ENCODE measurements at regions not wholly inside any gene's neighbourhood (a gene's known extent, or its start where the extent isn't known, plus 50 kb on each side); places are given as distances from the start of the nearest gene placed in this dataset.

DNA sequence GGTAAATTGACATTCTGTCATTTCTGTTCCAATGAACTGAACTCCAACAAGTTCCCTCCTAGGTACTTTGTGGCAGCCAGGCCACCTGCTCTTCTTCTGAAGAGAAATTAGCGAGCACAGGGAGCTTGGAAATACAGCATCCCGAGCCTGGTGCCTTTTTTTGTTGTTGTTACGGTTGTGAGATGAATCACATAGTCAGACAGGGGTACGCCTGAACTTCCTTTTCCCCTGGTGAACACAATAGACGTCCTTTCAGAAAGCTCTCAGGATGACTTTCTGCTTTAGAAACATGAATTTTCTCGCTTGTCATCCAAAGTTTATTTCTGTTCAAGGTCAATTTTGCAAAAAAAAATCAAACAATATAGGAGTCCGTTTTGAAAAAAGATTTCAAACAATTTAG lies 53.9 kb upstream of the XYLT1 start:
- TF ChIP-seq CREM (CRISPR knock-in tag; IDR thresholded peaks at IDR 0.05) (no peak), FOXJ3 (CRISPR knock-in tag; IDR thresholded peaks at IDR 0.05; ENCODE audit: borderline replicate concordance) (no peak), ZBTB21 (CRISPR knock-in tag; IDR thresholded peaks at IDR 0.05; ENCODE audit: borderline replicate concordance) (no peak)
- TF ChIP-seq, protein P1, sequence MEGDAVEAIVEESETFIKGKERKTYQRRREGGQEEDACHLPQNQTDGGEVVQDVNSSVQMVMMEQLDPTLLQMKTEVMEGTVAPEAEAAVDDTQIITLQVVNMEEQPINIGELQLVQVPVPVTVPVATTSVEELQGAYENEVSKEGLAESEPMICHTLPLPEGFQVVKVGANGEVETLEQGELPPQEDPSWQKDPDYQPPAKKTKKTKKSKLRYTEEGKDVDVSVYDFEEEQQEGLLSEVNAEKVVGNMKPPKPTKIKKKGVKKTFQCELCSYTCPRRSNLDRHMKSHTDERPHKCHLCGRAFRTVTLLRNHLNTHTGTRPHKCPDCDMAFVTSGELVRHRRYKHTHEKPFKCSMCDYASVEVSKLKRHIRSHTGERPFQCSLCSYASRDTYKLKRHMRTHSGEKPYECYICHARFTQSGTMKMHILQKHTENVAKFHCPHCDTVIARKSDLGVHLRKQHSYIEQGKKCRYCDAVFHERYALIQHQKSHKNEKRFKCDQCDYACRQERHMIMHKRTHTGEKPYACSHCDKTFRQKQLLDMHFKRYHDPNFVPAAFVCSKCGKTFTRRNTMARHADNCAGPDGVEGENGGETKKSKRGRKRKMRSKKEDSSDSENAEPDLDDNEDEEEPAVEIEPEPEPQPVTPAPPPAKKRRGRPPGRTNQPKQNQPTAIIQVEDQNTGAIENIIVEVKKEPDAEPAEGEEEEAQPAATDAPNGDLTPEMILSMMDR (IDR thresholded peaks at IDR 0.05) = no peak
- TF ChIP-seq, protein P2, sequence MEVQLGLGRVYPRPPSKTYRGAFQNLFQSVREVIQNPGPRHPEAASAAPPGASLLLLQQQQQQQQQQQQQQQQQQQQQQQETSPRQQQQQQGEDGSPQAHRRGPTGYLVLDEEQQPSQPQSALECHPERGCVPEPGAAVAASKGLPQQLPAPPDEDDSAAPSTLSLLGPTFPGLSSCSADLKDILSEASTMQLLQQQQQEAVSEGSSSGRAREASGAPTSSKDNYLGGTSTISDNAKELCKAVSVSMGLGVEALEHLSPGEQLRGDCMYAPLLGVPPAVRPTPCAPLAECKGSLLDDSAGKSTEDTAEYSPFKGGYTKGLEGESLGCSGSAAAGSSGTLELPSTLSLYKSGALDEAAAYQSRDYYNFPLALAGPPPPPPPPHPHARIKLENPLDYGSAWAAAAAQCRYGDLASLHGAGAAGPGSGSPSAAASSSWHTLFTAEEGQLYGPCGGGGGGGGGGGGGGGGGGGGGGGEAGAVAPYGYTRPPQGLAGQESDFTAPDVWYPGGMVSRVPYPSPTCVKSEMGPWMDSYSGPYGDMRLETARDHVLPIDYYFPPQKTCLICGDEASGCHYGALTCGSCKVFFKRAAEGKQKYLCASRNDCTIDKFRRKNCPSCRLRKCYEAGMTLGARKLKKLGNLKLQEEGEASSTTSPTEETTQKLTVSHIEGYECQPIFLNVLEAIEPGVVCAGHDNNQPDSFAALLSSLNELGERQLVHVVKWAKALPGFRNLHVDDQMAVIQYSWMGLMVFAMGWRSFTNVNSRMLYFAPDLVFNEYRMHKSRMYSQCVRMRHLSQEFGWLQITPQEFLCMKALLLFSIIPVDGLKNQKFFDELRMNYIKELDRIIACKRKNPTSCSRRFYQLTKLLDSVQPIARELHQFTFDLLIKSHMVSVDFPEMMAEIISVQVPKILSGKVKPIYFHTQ (CRISPR knock-in tag; IDR thresholded peaks at IDR 0.05) = no peak
- TF ChIP-seq, protein P3, sequence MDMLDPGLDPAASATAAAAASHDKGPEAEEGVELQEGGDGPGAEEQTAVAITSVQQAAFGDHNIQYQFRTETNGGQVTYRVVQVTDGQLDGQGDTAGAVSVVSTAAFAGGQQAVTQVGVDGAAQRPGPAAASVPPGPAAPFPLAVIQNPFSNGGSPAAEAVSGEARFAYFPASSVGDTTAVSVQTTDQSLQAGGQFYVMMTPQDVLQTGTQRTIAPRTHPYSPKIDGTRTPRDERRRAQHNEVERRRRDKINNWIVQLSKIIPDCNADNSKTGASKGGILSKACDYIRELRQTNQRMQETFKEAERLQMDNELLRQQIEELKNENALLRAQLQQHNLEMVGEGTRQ (CRISPR knock-in tag; IDR thresholded peaks at IDR 0.05) = no peak
- TF ChIP-seq, protein P4, sequence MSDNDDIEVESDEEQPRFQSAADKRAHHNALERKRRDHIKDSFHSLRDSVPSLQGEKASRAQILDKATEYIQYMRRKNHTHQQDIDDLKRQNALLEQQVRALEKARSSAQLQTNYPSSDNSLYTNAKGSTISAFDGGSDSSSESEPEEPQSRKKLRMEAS (CRISPR knock-in tag; IDR thresholded peaks at IDR 0.05) = no peak
- TF ChIP-seq, protein P5, sequence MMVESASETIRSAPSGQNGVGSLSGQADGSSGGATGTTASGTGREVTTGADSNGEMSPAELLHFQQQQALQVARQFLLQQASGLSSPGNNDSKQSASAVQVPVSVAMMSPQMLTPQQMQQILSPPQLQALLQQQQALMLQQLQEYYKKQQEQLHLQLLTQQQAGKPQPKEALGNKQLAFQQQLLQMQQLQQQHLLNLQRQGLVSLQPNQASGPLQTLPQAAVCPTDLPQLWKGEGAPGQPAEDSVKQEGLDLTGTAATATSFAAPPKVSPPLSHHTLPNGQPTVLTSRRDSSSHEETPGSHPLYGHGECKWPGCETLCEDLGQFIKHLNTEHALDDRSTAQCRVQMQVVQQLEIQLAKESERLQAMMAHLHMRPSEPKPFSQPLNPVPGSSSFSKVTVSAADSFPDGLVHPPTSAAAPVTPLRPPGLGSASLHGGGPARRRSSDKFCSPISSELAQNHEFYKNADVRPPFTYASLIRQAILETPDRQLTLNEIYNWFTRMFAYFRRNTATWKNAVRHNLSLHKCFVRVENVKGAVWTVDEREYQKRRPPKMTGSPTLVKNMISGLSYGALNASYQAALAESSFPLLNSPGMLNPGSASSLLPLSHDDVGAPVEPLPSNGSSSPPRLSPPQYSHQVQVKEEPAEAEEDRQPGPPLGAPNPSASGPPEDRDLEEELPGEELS (CRISPR knock-in tag; IDR thresholded peaks at IDR 0.05) = no peak
- TF ChIP-seq, protein P6, sequence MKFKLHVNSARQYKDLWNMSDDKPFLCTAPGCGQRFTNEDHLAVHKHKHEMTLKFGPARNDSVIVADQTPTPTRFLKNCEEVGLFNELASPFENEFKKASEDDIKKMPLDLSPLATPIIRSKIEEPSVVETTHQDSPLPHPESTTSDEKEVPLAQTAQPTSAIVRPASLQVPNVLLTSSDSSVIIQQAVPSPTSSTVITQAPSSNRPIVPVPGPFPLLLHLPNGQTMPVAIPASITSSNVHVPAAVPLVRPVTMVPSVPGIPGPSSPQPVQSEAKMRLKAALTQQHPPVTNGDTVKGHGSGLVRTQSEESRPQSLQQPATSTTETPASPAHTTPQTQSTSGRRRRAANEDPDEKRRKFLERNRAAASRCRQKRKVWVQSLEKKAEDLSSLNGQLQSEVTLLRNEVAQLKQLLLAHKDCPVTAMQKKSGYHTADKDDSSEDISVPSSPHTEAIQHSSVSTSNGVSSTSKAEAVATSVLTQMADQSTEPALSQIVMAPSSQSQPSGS (CRISPR knock-in tag; IDR thresholded peaks at IDR 0.05; ENCODE audit: borderline replicate concordance, low read depth) = no peak
- TF ChIP-seq, protein P7, sequence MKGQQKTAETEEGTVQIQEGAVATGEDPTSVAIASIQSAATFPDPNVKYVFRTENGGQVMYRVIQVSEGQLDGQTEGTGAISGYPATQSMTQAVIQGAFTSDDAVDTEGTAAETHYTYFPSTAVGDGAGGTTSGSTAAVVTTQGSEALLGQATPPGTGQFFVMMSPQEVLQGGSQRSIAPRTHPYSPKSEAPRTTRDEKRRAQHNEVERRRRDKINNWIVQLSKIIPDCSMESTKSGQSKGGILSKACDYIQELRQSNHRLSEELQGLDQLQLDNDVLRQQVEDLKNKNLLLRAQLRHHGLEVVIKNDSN (CRISPR knock-in tag; IDR thresholded peaks at IDR 0.05) = no peak
- TF ChIP-seq, protein P8, sequence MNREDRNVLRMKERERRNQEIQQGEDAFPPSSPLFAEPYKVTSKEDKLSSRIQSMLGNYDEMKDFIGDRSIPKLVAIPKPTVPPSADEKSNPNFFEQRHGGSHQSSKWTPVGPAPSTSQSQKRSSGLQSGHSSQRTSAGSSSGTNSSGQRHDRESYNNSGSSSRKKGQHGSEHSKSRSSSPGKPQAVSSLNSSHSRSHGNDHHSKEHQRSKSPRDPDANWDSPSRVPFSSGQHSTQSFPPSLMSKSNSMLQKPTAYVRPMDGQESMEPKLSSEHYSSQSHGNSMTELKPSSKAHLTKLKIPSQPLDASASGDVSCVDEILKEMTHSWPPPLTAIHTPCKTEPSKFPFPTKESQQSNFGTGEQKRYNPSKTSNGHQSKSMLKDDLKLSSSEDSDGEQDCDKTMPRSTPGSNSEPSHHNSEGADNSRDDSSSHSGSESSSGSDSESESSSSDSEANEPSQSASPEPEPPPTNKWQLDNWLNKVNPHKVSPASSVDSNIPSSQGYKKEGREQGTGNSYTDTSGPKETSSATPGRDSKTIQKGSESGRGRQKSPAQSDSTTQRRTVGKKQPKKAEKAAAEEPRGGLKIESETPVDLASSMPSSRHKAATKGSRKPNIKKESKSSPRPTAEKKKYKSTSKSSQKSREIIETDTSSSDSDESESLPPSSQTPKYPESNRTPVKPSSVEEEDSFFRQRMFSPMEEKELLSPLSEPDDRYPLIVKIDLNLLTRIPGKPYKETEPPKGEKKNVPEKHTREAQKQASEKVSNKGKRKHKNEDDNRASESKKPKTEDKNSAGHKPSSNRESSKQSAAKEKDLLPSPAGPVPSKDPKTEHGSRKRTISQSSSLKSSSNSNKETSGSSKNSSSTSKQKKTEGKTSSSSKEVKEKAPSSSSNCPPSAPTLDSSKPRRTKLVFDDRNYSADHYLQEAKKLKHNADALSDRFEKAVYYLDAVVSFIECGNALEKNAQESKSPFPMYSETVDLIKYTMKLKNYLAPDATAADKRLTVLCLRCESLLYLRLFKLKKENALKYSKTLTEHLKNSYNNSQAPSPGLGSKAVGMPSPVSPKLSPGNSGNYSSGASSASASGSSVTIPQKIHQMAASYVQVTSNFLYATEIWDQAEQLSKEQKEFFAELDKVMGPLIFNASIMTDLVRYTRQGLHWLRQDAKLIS (CRISPR knock-in tag; IDR thresholded peaks at IDR 0.05; ENCODE audit: borderline replicate concordance) = no peak

Measured in WTC11 (cell line).